ENCODE measurements at regions not wholly inside any gene's neighbourhood (a gene's known extent, or its start where the extent isn't known, plus 50 kb on each side); places are given as distances from the start of the nearest gene placed in this dataset.

DNA sequence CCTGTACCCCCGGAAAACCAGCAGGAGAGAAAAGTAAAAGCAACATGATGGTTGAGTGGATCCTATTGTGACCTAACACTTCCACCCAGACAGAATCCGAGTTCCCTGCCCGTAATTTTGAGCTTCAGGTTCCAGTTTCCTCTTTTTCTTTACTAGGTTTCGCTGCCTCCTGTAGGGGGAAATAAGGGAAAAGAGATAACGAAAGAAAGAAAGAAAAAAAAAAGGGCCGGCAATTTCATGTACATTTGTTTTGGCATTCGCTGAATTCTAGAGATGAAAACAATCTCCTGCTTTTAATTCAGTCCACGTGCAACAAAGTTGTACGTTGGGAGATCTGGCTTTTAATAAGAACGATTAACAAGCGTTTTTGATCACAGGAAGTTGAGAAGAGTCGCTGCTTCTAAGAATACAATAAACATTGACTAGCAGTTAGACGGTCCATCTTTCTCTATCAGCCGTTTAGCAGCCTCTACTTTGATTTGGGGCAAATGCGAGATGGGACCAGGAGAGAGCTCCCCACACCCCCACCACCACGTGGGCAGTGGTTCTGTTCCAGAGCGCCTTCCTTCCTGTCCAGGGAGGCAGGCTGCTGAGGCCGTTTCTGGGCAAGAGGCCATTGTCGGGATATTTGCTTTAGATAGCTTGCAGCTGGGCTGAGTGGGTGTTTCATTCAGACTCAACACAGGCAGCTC, 155.9 kb upstream of the RUNX1 start:
- FAIRE-seq: no peak
- peaks cover 14% of the 10 kb centered on the region for H3K4me1 ChIP-seq (ENCODE audit: insufficient read depth, low read length)
- in situ Hi-C loops (cut with HindIII; ENCODE audit: extremely low pct_ligation_motif_present, low pct_unique_long_range_greater_than_20kb) (no loop called here), intact Hi-C loops (cut with micrococcal nuclease; ENCODE audit: unreplicated experiment) (no loop called here)
- no peaks in the 10 kb centered on the region for H3K36me3 ChIP-seq (replicated peaks in 1 of 2; ENCODE audit: control insufficient read depth in 1 of 2, insufficient read depth in 2 of 2, low read length in 2 of 2)
- ATAC-seq: peak; percentile 65; the same call in 2 of the 3 replicates
- ChIA-PET CTCF (ENCODE audit: low intra/inter-chr PET ratio, low total read pairs) (no interaction called here), POLR2A (no interaction called here)
- TF ChIP-seq, protein P1, sequence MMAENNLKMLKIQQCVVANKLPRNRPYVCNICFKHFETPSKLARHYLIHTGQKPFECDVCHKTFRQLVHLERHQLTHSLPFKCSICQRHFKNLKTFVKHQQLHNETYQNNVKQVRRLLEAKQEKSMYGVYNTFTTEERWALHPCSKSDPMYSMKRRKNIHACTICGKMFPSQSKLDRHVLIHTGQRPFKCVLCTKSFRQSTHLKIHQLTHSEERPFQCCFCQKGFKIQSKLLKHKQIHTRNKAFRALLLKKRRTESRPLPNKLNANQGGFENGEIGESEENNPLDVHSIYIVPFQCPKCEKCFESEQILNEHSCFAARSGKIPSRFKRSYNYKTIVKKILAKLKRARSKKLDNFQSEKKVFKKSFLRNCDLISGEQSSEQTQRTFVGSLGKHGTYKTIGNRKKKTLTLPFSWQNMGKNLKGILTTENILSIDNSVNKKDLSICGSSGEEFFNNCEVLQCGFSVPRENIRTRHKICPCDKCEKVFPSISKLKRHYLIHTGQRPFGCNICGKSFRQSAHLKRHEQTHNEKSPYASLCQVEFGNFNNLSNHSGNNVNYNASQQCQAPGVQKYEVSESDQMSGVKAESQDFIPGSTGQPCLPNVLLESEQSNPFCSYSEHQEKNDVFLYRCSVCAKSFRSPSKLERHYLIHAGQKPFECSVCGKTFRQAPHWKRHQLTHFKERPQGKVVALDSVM (CRISPR knock-in tag; IDR thresholded peaks at IDR 0.05): peak; percentile 72
- no peak for TF ChIP-seq FOXK1 (CRISPR knock-in tag; IDR thresholded peaks at IDR 0.05; ENCODE audit: borderline replicate concordance, low read depth)
- H2AFZ ChIP-seq (ENCODE audit: low read length): no peak overlapping the region
- no peak overlapping the region; a peak in 1 of 6 replicates for H3K4me3 ChIP-seq (replicated peaks in 1 of 3; ENCODE audit: insufficient read depth in 1 of 3, low read depth in 2 of 3, low read length in 3 of 3)
- peaks cover 0 to 23% of the 10 kb centered on the region in 2 experiments; a peak in 3 of 5 replicates for H3K27me3 ChIP-seq (ENCODE audit: control insufficient read depth in 1 of 2, insufficient read depth in 2 of 2, low read length in 2 of 2)
- H4K20me1 ChIP-seq (ENCODE audit: insufficient read depth, low read length): no peaks in the 10 kb centered on the region
- no peaks in the 10 kb centered on the region for H3K79me2 ChIP-seq (ENCODE audit: insufficient read depth, low read length)
- H3K4me2 ChIP-seq (ENCODE audit: low read depth, low read length): peak overlapping the region; percentile 41
- no peak for DNase-seq (ENCODE audit: low spot score)
- no peaks in the 10 kb centered on the region for H3K9me3 ChIP-seq (ENCODE audit: low read length)
- 35% methylated on average over 18 of the region's 19 CpGs for WGBS (ENCODE audit: low lambda C conversion rate)
- no TSS peak for BruUV-seq (replicated peaks)
- H3K9ac ChIP-seq (ENCODE audit: insufficient read depth, low read depth, low read length): no peak overlapping the region
- no peak overlapping the region for H3K27ac ChIP-seq (ENCODE audit: extremely low read length, insufficient read depth, low read length)

DNA sequence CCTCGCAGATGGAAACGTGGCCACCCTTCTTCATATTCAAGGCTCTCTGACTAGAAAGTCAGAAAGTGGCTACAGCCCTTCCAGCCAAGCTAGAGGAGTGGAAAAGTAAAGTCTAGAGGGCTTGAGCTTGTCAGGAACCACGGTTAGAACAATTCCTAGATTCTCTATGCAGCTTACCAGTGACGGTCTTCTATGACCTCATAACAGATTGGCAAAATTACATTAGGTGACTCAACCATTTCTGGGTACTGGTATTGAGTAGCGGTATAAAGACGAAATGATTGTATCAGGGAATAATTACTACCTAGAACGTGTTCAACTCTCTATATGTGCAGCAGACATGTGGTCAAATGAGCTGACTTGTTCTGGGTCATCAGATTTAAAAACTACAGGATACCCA, 155.0 kb upstream of the RUNX1 start:
- no peak for DNase-seq (ENCODE audit: low spot score)
- no peaks in the 10 kb centered on the region for H3K36me3 ChIP-seq (replicated peaks in 1 of 2; ENCODE audit: control insufficient read depth in 1 of 2, insufficient read depth in 2 of 2, low read length in 2 of 2)
- no peaks in the 10 kb centered on the region for H4K20me1 ChIP-seq (ENCODE audit: insufficient read depth, low read length)
- WGBS (ENCODE audit: low lambda C conversion rate): 69% methylated on average over 7 of the region's 7 CpGs
- no peak for FAIRE-seq
- no peak for ATAC-seq
- H3K9me3 ChIP-seq (ENCODE audit: low read length): no peaks in the 10 kb centered on the region
- no peak overlapping the region for H2AFZ ChIP-seq (ENCODE audit: low read length)
- ChIA-PET POLR2A (no interaction called here), CTCF (ENCODE audit: low intra/inter-chr PET ratio, low total read pairs) (no interaction called here)
- in situ Hi-C loops (cut with HindIII; ENCODE audit: extremely low pct_ligation_motif_present, low pct_unique_long_range_greater_than_20kb): no loop called here
- no peak overlapping the region for H3K4me3 ChIP-seq (replicated peaks in 1 of 3; ENCODE audit: insufficient read depth in 1 of 3, low read depth in 2 of 3, low read length in 3 of 3)
- no peaks in the 10 kb centered on the region for H3K79me2 ChIP-seq (ENCODE audit: insufficient read depth, low read length)
- no TSS peak for BruUV-seq (replicated peaks)
- H3K4me2 ChIP-seq (ENCODE audit: low read depth, low read length): no peak overlapping the region
- intact Hi-C loops (cut with micrococcal nuclease; ENCODE audit: unreplicated experiment): no loop called here
- H3K4me1 ChIP-seq (ENCODE audit: insufficient read depth, low read length): peaks cover 14% of the 10 kb centered on the region
- H3K27me3 ChIP-seq (ENCODE audit: control insufficient read depth in 1 of 2, insufficient read depth in 2 of 2, low read length in 2 of 2): peaks cover 0 to 23% of the 10 kb centered on the region in 2 experiments; a peak in 3 of 5 replicates
- TF ChIP-seq MNT (IDR thresholded peaks at IDR 0.05) (0 out of 2 replicates have a peak, but pooled peaks have one; percentile 8), XBP1 (CRISPR knock-in tag; IDR thresholded peaks at IDR 0.05) (no peak), IRF9 (CRISPR knock-in tag; IDR thresholded peaks at IDR 0.05; ENCODE audit: borderline replicate concordance) (no peak)
- no peak overlapping the region for H3K9ac ChIP-seq (ENCODE audit: insufficient read depth, low read depth, low read length)
- no peak overlapping the region for H3K27ac ChIP-seq (ENCODE audit: extremely low read length, insufficient read depth, low read length)

Data from HepG2 (cell line).